Left lung (tissue), 4 donors: ENCODE measurements at regions not wholly inside any gene's neighbourhood (a gene's known extent, or its start where the extent isn't known, plus 50 kb on each side); places are given as distances from the start of the nearest gene placed in this dataset.

Experiments
- ATAC-seq: fragments of 200-7000 bp; cut with Tn5 transposase; one replicate; pipeline ENCODE4 v1.9.1; 2020; ENCODE audit warnings: moderate library complexity
- DNase-seq, 4 donors: peaks; one replicate each; pipeline ENCODE4 v3.0.0-alpha.2; 2013 to 2020
- H3K27ac ChIP-seq, 2 donors: fragments of 200-600 bp; sonication (generic) in 1 of 2; one replicate each; pipeline versions ENCODE4 v1.5.0 to v1.8.0; 2020 to 2021
- H3K27me3 ChIP-seq, 2 donors: fragments of 200-600 bp; sonication (generic) in 1 of 2; one replicate each; pipeline versions ENCODE4 v1.5.0 to v1.8.0; 2020 to 2021
- H3K36me3 ChIP-seq, 2 donors: fragments of 200-600 bp; sonication (generic) in 1 of 2; one replicate each; pipeline versions ENCODE4 v1.5.0 to v1.8.0; 2020 to 2021
- H3K4me1 ChIP-seq, 2 donors: fragments of 200-600 bp; one replicate each; pipeline ENCODE4 v1.8.0; 2021
- H3K4me3 ChIP-seq, 2 donors: fragments of 200-600 bp; sonication (generic) in 1 of 2; one replicate each; pipeline versions ENCODE4 v1.5.0 to v1.8.0; 2020 to 2021; ENCODE audit warnings: mild to moderate bottlenecking in 1 of 2
- H3K9me3 ChIP-seq, 2 donors: fragments of 200-600 bp; sonication (generic) in 1 of 2; one replicate each; pipeline versions ENCODE4 v1.5.0 to v1.8.0; 2020 to 2021
- CTCF ChIP-seq, 2 donors: fragments of 200-600 bp; sonication (generic) in 1 of 2; IDR thresholded peaks; one replicate each; pipeline versions ENCODE4 v1.5.0 to v1.8.0; 2021; ENCODE audit warnings: antibody characterized with exemption in 2 of 2
- intact Hi-C, 2 donors: fragments of 100-400 bp; cut with DNase I; formaldehyde crosslinking; loops; one replicate each; pipeline versions ENCODE4 v1.11.2 to v1.14.2; 2022
- donor health status: DM: no; HTN: yes; CAD: no.
- donor health status: DM: no; HTN: no; CAD: no.

- DNase-seq, result no peak
- Histone ChIP-seq H3K4me1 (no peaks in the 10 kb centered on the region), H3K9me3 (no peaks in the 10 kb centered on the region), H3K36me3 (no peaks in the 10 kb centered on the region), H3K27me3 (no peaks in the 10 kb centered on the region), H3K4me3 (no peak overlapping the region), H3K27ac (no peak overlapping the region)
- no peak for TF ChIP-seq CTCF (IDR thresholded peaks at IDR 0.05)
- intact Hi-C loops, result no loop called here
- ATAC-seq, result no peak
These were observed 52.8 kb upstream of the LDLRAD3 start for GRCh38 chr11:35891096-35891495.

DNA sequence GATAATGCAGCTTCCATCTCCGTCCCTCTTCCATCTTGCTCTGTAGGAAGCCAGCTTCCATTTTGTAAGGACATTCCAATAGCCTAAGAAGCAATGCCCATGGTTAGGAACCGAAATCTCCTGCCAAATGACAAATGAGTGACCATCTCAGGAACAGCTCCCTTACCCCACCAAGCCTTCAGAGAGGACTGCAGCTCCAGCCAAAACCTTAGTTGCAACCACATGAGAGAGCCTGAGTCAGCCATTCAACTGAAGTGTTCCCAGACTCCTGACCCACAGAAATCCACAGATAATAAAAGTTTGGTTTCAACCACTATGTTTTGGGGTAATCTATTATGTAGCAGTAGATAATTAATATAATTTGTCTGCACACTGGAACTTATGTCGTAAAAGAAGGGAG is 51.7 kb upstream of the LDLRAD3 start:
- no peaks in the 10 kb centered on the region for H3K4me1 ChIP-seq
- H3K9me3 ChIP-seq, result no peaks in the 10 kb centered on the region
- H3K36me3 ChIP-seq, result no peaks in the 10 kb centered on the region
- no peak overlapping the region for H3K27ac ChIP-seq
- H3K27me3 ChIP-seq, result no peaks in the 10 kb centered on the region
- ATAC-seq (no peak), DNase-seq (no peak)
- no peak overlapping the region for H3K4me3 ChIP-seq
- no peak for TF ChIP-seq CTCF (IDR thresholded peaks at IDR 0.05)
- intact Hi-C loops, result no loop called here

DNA sequence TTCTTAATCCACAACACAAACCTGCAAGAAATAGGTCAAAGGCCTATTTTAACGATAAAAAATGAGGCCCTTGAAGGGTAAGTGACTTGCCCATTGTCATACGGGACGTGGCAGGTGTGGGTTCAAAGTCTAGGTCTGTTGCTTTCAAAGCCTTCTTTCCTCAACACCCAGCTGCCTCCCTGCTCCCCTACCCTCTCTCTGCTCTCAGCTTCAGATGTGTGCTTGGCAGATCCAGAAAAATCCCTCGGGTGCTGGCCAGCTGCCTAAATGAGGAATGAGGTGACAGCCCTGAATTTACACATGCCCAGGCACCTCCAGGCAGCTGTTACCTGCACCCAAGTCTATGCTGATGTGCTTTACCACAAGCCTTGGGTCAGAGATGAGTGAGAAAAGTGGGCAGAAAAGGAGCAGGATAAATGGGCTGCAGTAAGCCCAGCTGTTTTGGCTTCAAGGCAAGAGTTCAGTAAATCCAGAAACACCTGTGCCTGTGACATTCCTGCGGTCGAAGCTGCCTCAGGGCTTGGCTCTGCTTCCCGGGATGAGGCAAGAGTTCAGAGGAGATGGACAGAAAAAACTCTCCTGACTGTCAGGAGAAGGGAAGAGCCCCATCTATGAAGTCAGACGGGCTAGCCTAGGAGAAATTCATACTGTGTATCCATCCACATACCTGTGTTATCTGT is 49.9 kb upstream of the LDLRAD3 start:
- TF ChIP-seq CTCF (IDR thresholded peaks at IDR 0.05), result no peak
- Histone ChIP-seq H3K9me3 (no peaks in the 10 kb centered on the region), H3K4me1 (no peaks in the 10 kb centered on the region), H3K27me3 (no peaks in the 10 kb centered on the region), H3K4me3 (no peak overlapping the region), H3K36me3 (no peaks in the 10 kb centered on the region), H3K27ac (no peak overlapping the region)
- intact Hi-C loops, result no loop called here
- DNase-seq, result no peak
- ATAC-seq, result no peak
